Progenitor cell of endocrine pancreas (in vitro differentiated cells): ENCODE measurements at regions not wholly inside any gene's neighbourhood (a gene's known extent, or its start where the extent isn't known, plus 50 kb on each side); places are given as distances from the start of the nearest gene placed in this dataset.

Experiments
- DNase-seq: peaks from one replicate; pipeline ENCODE4 v3.0.0; 2021; ENCODE audit warnings: low spot score; ENCODE audit not compliant: unreplicated experiment
- H3K27ac Mint-ChIP-seq: 2 replicates; pipeline ENCODE4 v1.8.0; 2021; ENCODE audit warnings: mild to moderate bottlenecking, moderate library complexity, mixed read lengths
- H3K27me3 Mint-ChIP-seq: 2 replicates; pipeline ENCODE4 v1.8.0; 2021; ENCODE audit warnings: mixed read lengths
- H3K36me3 Mint-ChIP-seq: 2 replicates; pipeline ENCODE4 v1.8.0; 2022; ENCODE audit warnings: mixed read lengths; ENCODE audit not compliant: insufficient read depth
- H3K4me1 Mint-ChIP-seq: 2 replicates; pipeline ENCODE4 v1.8.0; 2021; ENCODE audit warnings: low read depth, mixed read lengths
- H3K4me3 Mint-ChIP-seq: 2 replicates; pipeline ENCODE4 v1.8.0; 2021; ENCODE audit warnings: low read depth, mild to moderate bottlenecking, moderate library complexity, mixed read lengths
- H3K9me3 Mint-ChIP-seq: 2 replicates; pipeline ENCODE4 v1.8.0; 2021; ENCODE audit warnings: low read depth, mixed read lengths
- CTCF ChIP-seq: fragments of 200-600 bp; sonication (generic); IDR thresholded peaks from one replicate; pipeline ENCODE4 v1.5.0; 2021; ENCODE audit warnings: antibody characterized with exemption, mild to moderate bottlenecking; ENCODE audit not compliant: unreplicated experiment

DNA sequence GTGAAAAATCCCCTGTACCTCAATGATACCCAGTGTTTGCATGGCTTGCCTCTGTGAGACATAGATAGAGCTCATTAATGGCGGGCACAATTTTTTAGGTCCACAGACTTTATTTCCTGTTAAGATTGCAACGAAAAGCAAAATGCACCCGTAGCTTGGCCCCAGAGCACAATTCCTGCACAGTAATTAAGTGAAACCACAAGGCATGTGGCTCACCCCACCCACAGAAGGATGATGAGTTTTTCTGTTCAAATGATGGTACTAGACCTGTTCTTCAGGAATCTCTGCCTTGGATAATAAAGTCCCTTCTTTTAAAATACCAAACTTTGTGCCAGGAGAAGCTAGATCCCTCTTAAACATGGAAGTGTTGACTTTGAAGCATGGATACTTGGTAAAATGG lies 738.1 kb downstream of the QKI start:
- peaks cover 2% of the 10 kb centered on the region for H3K27me3 Mint-ChIP-seq
- H3K27ac Mint-ChIP-seq, result no peak overlapping the region
- no peaks in the 10 kb centered on the region for H3K36me3 Mint-ChIP-seq
- no peak for DNase-seq
- no peak overlapping the region for H3K4me3 Mint-ChIP-seq
- TF ChIP-seq CTCF, result no peak
- H3K4me1 Mint-ChIP-seq, result no peaks in the 10 kb centered on the region
- peaks cover 11% of the 10 kb centered on the region for H3K9me3 Mint-ChIP-seq

DNA sequence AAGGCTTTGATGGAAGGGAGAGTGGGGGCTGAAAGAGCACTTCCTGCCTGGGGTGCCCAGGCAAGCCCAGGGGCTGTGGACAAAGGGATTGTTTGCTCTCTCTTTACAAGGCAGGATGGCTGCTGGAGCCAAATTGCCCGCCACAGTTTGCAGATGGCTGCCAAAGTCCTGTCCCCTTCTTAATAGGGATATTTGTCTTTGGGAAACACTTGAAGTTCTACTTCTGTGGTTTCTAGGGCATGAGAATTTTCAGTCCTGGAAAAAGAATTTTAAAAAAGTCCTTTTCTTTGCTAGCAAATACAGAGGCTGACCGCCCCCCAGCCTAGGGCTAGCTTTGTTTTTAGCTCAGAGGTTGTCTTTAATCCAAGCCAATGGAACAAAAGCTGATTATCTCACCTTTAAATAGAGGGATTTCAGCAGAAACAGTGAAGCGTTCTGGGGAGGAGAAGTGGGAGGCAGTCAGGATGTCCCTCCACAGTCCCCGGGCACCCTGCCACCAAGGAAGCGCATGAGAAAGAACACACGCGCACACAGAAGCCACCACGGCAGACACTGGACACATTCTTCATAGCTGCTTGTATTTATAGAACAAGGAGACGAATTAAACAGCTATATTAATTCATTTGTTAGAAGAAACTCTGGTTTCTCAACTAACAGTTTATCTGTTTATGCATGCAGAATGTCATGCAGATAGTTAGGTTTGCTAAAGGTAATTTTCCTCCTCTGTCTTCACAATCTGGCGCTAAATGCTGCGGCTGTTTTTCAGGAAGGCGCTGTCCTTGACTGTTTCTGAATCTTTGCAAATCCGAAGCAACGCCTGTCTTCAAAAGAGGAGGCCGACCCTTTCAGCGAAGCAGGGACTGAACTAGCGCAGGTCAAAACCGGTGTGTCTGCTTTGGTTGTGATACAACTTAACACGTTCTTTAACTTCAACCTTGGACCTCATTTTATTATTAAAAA lies 736.9 kb downstream of the QKI start:
- no peak overlapping the region for H3K27ac Mint-ChIP-seq
- TF ChIP-seq CTCF, result no peak
- H3K27me3 Mint-ChIP-seq, result peaks cover 2% of the 10 kb centered on the region
- no peaks in the 10 kb centered on the region for H3K4me1 Mint-ChIP-seq
- no peak for DNase-seq
- H3K9me3 Mint-ChIP-seq, result peaks cover 12% of the 10 kb centered on the region
- no peaks in the 10 kb centered on the region for H3K36me3 Mint-ChIP-seq
- H3K4me3 Mint-ChIP-seq, result no peak overlapping the region

DNA sequence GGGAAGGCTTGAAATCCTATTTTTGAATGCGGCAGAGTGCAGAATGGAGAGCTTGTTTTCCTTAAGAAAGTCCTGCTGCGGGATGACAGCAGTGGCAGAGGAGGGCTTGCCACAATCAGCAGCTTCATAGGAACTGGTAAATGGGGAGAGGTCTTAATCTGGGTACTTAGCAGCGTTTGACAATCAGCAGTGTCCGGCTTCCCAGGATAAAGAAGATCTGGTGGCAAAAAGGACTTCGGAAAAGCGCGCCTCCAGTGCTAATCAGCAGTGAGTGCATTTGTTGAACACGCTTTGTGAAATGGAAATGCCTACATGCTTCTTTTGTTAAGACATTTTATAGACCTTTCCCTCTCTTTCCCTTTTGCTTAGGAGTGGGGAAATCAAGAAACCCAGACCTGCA lies 735.7 kb downstream of the QKI start:
- Mint-ChIP-seq H3K36me3 (no peaks in the 10 kb centered on the region), H3K9me3 (peaks cover 12% of the 10 kb centered on the region), H3K4me3 (no peak overlapping the region), H3K27me3 (peaks cover 2% of the 10 kb centered on the region), H3K27ac (no peak overlapping the region), H3K4me1 (no peaks in the 10 kb centered on the region)
- no peak for TF ChIP-seq CTCF
- no peak for DNase-seq

- H3K4me1 Mint-ChIP-seq, result no peaks in the 10 kb centered on the region
- H3K27me3 Mint-ChIP-seq, result peaks cover 2% of the 10 kb centered on the region
- no peak for DNase-seq
- TF ChIP-seq CTCF, result no peak
- no peak overlapping the region for H3K4me3 Mint-ChIP-seq
- no peak overlapping the region for H3K27ac Mint-ChIP-seq
- peaks cover 9% of the 10 kb centered on the region for H3K9me3 Mint-ChIP-seq
- H3K36me3 Mint-ChIP-seq, result no peaks in the 10 kb centered on the region
Measured at GRCh38 chr6:164148788-164149187, 734.3 kb downstream of the QKI start.

DNA sequence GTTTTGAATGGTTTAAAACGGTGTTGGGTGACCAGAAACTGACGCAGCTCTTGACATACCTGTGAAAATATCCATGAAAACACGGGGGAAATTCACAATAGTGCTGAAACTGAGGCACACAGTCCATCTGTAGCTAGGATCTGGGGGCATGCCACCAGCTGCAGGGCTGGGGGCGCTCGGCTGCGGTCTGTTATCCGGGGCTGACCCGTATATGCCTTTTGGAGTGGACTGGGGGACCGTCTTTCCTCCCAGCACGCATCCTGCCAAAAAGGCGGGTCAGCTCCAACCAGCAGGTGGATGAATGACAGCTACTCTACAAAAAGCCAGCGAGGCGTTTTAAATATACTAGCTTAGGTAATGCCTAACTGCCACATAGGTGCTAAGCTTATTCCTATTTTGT lies 729.8 kb downstream of the QKI start:
- Mint-ChIP-seq H3K27me3 (no peaks in the 10 kb centered on the region), H3K36me3 (no peaks in the 10 kb centered on the region), H3K4me3 (no peak overlapping the region), H3K9me3 (peaks cover 9% of the 10 kb centered on the region), H3K4me1 (no peaks in the 10 kb centered on the region), H3K27ac (peak overlapping the region; percentile 14)
- no peak for TF ChIP-seq CTCF
- DNase-seq, result no peak
